H1 (cell line): ENCODE measurements at regions not wholly inside any gene's neighbourhood (a gene's known extent, or its start where the extent isn't known, plus 50 kb on each side); places are given as distances from the start of the nearest gene placed in this dataset.

Experiments
- CEBPB ChIP-seq: IDR thresholded peaks from 2 replicates; pipeline ENCODE4 v1.6.1; 2012; ENCODE audit warnings: low read depth, low read length
- GABPA ChIP-seq: IDR thresholded peaks from 2 replicates; pipeline ENCODE4 v1.6.1; 2011; ENCODE audit warnings: mild to moderate bottlenecking, low read length, moderate library complexity, borderline replicate concordance; ENCODE audit not compliant: insufficient read depth
- HDAC6 ChIP-seq: IDR thresholded peaks from one replicate; pipeline ENCODE4 v1.7.1; 2012; ENCODE audit warnings: low read depth, mild to moderate bottlenecking, inconsistent platforms, low read length, moderate library complexity
- KDM4A ChIP-seq: IDR thresholded peaks from one replicate; pipeline ENCODE4 v1.7.1; 2012; ENCODE audit warnings: low read depth, mild to moderate bottlenecking, moderate library complexity, low read length, inconsistent platforms; ENCODE audit not compliant: severe bottlenecking
- MAFK ChIP-seq: IDR thresholded peaks from 2 replicates; pipeline ENCODE4 v1.6.1; 2012; ENCODE audit warnings: low read depth, mild to moderate bottlenecking, improper control_type of control experiment, low read length
- SP1 ChIP-seq: IDR thresholded peaks from 2 replicates; pipeline ENCODE4 v1.6.1; 2011; ENCODE audit warnings: low read depth, low read length
- SP2 ChIP-seq: IDR thresholded peaks from 2 replicates; pipeline ENCODE4 v1.6.1; 2012; ENCODE audit warnings: mild to moderate bottlenecking, low read length, inconsistent platforms
- SP4 ChIP-seq: IDR thresholded peaks from 2 replicates; pipeline ENCODE4 v1.6.1; 2012; ENCODE audit warnings: low read length, inconsistent platforms
- TF ChIP-seq, protein P1 (sequence below): IDR thresholded peaks from 2 replicates; pipeline ENCODE4 v1.6.1; 2011; ENCODE audit warnings: low read depth, mild to moderate bottlenecking, low read length; ENCODE audit not compliant: insufficient read depth

DNA sequence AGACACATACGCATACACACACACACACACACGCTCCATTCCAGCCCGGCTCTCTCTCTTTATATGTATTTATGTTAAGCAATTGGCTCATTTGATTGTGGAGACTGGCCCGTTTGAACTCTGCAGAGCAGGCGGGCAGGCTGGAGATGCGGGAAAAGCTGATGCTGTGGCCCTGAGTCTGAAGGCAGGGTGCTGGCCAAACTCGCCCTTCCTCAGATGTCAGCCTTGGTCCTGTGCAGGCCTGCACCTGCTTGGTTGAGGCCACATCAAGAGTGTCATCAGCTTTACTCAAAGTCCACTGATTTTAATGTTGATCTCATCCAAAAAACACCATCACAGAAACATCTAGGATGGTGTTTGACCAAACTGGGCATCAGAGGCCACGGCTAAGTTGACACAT is 569.3 kb downstream of the TBC1D22A start (continued):
- TF ChIP-seq GABPA (no peak), HDAC6 (no peak), SP2 (no peak), KDM4A (no peak), CEBPB (no peak), MAFK (no peak), SP4 (no peak), SP1 (no peak)
- TF ChIP-seq, protein P1, sequence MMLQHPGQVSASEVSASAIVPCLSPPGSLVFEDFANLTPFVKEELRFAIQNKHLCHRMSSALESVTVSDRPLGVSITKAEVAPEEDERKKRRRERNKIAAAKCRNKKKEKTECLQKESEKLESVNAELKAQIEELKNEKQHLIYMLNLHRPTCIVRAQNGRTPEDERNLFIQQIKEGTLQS = no peak
